ENCODE measurements at regions not wholly inside any gene's neighbourhood (a gene's known extent, or its start where the extent isn't known, plus 50 kb on each side); places are given as distances from the start of the nearest gene placed in this dataset.

DNA sequence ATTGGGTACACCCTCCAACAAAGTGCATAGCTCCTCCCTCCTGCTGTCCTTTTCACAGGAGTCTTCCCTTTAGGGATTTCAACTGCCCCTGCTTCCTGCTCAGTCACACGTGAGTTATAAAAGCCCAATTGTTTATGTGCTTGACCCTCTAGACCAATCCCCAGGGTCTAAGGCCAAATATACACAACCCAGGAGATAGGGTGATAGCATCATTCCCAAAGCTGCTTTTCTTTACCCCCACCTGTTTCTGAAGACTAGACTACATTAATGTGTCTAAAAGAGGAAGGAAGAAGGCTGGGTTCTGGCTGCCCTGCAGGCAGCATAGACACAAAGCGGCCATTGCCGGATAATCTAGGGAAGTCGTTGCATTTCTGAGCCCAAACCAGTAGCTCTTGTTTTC lies 526.7 kb upstream of the FRG1 start:
- H3K9me3 Mint-ChIP-seq: peaks cover 75% of the 10 kb centered on the region
- no peak overlapping the region for H3K27ac Mint-ChIP-seq
- no peaks in the 10 kb centered on the region for H3K27me3 Mint-ChIP-seq (ENCODE audit: low read depth)
- H3K4me3 Mint-ChIP-seq: no peak overlapping the region
- DNase-seq (ENCODE audit: low spot score in 2 of 2, unreplicated experiment in 2 of 2): no peak
- peaks cover 4% of the 10 kb centered on the region for H3K36me3 Mint-ChIP-seq
- no peaks in the 10 kb centered on the region for H3K4me1 Mint-ChIP-seq
- TF ChIP-seq, protein P1, sequence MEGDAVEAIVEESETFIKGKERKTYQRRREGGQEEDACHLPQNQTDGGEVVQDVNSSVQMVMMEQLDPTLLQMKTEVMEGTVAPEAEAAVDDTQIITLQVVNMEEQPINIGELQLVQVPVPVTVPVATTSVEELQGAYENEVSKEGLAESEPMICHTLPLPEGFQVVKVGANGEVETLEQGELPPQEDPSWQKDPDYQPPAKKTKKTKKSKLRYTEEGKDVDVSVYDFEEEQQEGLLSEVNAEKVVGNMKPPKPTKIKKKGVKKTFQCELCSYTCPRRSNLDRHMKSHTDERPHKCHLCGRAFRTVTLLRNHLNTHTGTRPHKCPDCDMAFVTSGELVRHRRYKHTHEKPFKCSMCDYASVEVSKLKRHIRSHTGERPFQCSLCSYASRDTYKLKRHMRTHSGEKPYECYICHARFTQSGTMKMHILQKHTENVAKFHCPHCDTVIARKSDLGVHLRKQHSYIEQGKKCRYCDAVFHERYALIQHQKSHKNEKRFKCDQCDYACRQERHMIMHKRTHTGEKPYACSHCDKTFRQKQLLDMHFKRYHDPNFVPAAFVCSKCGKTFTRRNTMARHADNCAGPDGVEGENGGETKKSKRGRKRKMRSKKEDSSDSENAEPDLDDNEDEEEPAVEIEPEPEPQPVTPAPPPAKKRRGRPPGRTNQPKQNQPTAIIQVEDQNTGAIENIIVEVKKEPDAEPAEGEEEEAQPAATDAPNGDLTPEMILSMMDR (IDR thresholded peaks at IDR 0.05; ENCODE audit: unreplicated experiment): no peak

DNA sequence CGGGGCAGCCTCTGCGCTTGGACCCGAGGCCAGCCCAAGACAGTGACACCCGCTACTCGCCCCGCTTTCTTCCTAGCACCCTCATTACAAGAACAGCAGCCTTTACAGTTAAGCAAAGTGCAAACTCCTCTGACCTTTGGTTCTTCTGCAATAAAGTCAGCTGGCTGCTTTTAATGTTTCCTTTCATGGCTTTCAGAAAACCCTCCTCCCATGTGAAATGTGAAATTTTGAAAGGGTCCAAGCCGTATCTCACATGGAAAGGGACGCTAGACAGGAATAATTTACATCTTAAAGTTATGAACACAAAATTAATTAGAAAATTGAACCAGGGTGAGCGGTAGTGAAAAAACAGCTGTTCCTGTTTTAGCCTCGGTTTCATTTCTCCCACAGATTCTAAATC lies 520.1 kb upstream of the FRG1 start:
- no peak for DNase-seq (ENCODE audit: low spot score in 2 of 2, unreplicated experiment in 2 of 2)
- TF ChIP-seq, protein P1 (IDR thresholded peaks at IDR 0.05; ENCODE audit: unreplicated experiment): no peak
- peaks cover 75% of the 10 kb centered on the region for H3K9me3 Mint-ChIP-seq
- H3K36me3 Mint-ChIP-seq: no peaks in the 10 kb centered on the region
- no peaks in the 10 kb centered on the region for H3K27me3 Mint-ChIP-seq (ENCODE audit: low read depth)
- no peak overlapping the region for H3K27ac Mint-ChIP-seq
- H3K4me3 Mint-ChIP-seq: no peak overlapping the region
- no peaks in the 10 kb centered on the region for H3K4me1 Mint-ChIP-seq

DNA sequence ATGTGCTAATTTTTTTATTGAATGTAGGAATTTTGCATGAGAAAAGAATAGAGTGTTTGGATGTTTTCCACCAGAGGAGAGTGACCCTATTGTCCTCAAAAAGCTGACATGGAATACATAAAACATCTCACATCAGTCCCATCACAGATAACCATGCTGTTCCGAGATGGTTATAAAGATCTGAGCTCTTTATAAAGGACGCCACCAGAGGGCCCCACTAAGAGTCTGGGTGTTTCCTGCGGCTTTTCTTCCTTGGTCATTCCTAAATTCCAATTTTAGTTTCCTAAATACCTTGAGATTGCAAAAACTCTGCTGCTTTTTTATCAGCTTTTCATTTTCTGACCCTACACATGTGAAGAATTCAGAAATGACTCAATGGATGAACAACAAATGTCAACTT lies 504.5 kb upstream of the FRG1 start:
- Mint-ChIP-seq H3K27me3 (ENCODE audit: low read depth) (no peaks in the 10 kb centered on the region), H3K27ac (no peak overlapping the region), H3K4me3 (no peak overlapping the region), H3K36me3 (no peaks in the 10 kb centered on the region), H3K4me1 (no peaks in the 10 kb centered on the region), H3K9me3 (peaks cover 60% of the 10 kb centered on the region)
- TF ChIP-seq, protein P1 (IDR thresholded peaks at IDR 0.05; ENCODE audit: unreplicated experiment): no peak
- DNase-seq (ENCODE audit: low spot score in 2 of 2, unreplicated experiment in 2 of 2): no peak

DNA sequence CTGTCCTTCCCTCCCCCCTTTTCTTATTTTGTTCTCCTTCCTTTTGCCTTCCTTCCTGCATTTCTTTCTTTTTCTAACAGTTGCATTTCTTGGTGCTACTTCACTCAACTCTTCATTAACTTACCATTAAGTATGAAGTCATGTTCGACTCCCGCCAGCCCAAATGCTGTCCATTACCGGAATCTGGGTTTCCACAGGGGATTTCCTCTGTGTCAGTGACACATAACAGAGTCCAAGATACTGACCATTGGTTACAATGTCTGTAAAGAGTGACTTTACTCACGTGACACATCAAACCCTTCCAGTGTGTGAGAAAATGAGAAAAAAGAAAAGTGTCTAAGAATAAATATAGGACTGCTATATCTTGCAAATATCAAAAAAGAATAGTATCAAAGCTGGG lies 500.0 kb upstream of the FRG1 start:
- H3K9me3 Mint-ChIP-seq: peaks cover 56% of the 10 kb centered on the region
- H3K27me3 Mint-ChIP-seq (ENCODE audit: low read depth): no peaks in the 10 kb centered on the region
- DNase-seq (ENCODE audit: low spot score in 2 of 2, unreplicated experiment in 2 of 2): no peak
- TF ChIP-seq, protein P1 (IDR thresholded peaks at IDR 0.05; ENCODE audit: unreplicated experiment): no peak
- no peaks in the 10 kb centered on the region for H3K4me1 Mint-ChIP-seq
- no peak overlapping the region for H3K27ac Mint-ChIP-seq
- H3K36me3 Mint-ChIP-seq: no peaks in the 10 kb centered on the region
- H3K4me3 Mint-ChIP-seq: no peak overlapping the region

DNA sequence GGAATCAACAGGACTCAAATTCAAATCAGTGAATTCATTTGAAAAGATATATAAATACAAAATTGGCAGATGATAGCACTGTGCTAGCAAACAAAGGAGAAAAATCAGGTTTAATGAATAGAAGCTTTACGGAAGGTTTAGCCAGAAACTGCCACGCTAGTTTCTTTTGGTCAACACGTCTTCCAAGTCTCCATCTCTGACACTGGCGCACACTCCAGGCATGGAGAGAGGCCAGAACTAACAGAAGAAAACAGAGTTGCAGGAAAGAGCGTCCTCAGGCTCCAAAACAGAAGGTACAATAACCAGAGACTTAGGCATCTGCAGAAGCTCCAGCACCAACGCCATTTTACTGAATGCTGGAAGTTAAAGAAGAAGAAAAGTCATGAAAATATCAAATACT lies 497.3 kb upstream of the FRG1 start:
- TF ChIP-seq, protein P1 (IDR thresholded peaks at IDR 0.05; ENCODE audit: unreplicated experiment): no peak
- H3K4me3 Mint-ChIP-seq: no peak overlapping the region
- peaks cover 53% of the 10 kb centered on the region for H3K9me3 Mint-ChIP-seq
- no peaks in the 10 kb centered on the region for H3K27me3 Mint-ChIP-seq (ENCODE audit: low read depth)
- no peaks in the 10 kb centered on the region for H3K4me1 Mint-ChIP-seq
- H3K27ac Mint-ChIP-seq: no peak overlapping the region
- no peak for DNase-seq (ENCODE audit: low spot score in 2 of 2, unreplicated experiment in 2 of 2)
- H3K36me3 Mint-ChIP-seq: no peaks in the 10 kb centered on the region

DNA sequence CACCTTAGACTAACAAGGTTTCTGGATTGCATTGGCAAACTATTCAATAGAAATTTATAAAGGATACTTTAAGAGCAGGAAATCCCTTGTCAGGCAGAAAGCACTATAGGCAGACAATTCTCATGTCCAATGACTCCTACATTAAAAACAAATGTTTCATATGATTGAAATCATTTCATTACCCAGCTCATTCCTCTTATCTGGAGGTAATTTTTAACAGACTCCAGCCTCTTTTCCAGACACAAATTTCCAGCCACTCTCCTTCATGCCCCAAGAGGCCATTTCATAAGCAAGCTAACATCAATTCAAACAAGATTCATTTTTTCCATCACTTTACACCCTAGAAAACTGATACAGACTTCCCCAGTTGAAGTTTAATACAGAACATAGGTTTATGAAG lies 495.1 kb upstream of the FRG1 start:
- TF ChIP-seq, protein P1 (IDR thresholded peaks at IDR 0.05; ENCODE audit: unreplicated experiment): no peak
- Mint-ChIP-seq H3K4me1 (no peaks in the 10 kb centered on the region), H3K4me3 (no peak overlapping the region), H3K36me3 (no peaks in the 10 kb centered on the region), H3K27ac (no peak overlapping the region), H3K9me3 (peaks cover 69% of the 10 kb centered on the region), H3K27me3 (ENCODE audit: low read depth) (no peaks in the 10 kb centered on the region)
- DNase-seq (ENCODE audit: low spot score in 2 of 2, unreplicated experiment in 2 of 2): no peak
